GM13977 (cell line): ENCODE measurements at regions not wholly inside any gene's neighbourhood (a gene's known extent, or its start where the extent isn't known, plus 50 kb on each side); places are given as distances from the start of the nearest gene placed in this dataset.

ENCODE experiments used
- DNase-seq: peaks from one replicate; pipeline ENCODE4 v3.0.0; 2012; ENCODE audit warnings: low spot score
- in situ Hi-C: fragments of 300-500 bp; cut with MboI; formaldehyde crosslinking; loops from one replicate; pipeline ENCODE4 v1.12.0; 2022; ENCODE audit warnings: low sequenced_read_pairs, low pct_unique_long_range_greater_than_20kb, mixed read lengths, inconsistent platforms; ENCODE audit not compliant: unreplicated experiment
- TF ChIP-seq, protein P1 (sequence below): IDR thresholded peaks from 2 replicates; pipeline ENCODE4 v1.5.1; 2012; ENCODE audit warnings: mild to moderate bottlenecking, control low read depth; ENCODE audit not compliant: insufficient read depth; ENCODE audit errors: extremely low read depth, missing control alignments

- DNase-seq: peak; percentile 7
- in situ Hi-C loops: no loop called here
- TF ChIP-seq, protein P1, sequence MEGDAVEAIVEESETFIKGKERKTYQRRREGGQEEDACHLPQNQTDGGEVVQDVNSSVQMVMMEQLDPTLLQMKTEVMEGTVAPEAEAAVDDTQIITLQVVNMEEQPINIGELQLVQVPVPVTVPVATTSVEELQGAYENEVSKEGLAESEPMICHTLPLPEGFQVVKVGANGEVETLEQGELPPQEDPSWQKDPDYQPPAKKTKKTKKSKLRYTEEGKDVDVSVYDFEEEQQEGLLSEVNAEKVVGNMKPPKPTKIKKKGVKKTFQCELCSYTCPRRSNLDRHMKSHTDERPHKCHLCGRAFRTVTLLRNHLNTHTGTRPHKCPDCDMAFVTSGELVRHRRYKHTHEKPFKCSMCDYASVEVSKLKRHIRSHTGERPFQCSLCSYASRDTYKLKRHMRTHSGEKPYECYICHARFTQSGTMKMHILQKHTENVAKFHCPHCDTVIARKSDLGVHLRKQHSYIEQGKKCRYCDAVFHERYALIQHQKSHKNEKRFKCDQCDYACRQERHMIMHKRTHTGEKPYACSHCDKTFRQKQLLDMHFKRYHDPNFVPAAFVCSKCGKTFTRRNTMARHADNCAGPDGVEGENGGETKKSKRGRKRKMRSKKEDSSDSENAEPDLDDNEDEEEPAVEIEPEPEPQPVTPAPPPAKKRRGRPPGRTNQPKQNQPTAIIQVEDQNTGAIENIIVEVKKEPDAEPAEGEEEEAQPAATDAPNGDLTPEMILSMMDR: no peak
Measured at GRCh38 chr2:3101016-3101942, 276.3 kb downstream of the EIPR1 start.

- TF ChIP-seq, protein P1: no peak
- DNase-seq: peak; percentile 7
- in situ Hi-C loops: no loop called here
Measured at GRCh38 chr2:3100386-3100785, 277.2 kb downstream of the EIPR1 start.

GRCh38 chr2:3099860-3100234 is 277.8 kb downstream of the EIPR1 start:
- TF ChIP-seq, protein P1: no peak
- in situ Hi-C loops: no loop called here
- no peak for DNase-seq

- TF ChIP-seq, protein P1: no peak
- peak; percentile 6 for DNase-seq
- in situ Hi-C loops: no loop called here
Measured at GRCh38 chr2:3099145-3099859, 278.3 kb downstream of the EIPR1 start.

- in situ Hi-C loops: no loop called here
Measured at GRCh38 chr2:3098231-3098630, 279.4 kb downstream of the EIPR1 start.

GRCh38 chr2:3097804-3098203 is 279.8 kb downstream of the EIPR1 start:
- TF ChIP-seq, protein P1: no peak
- no peak for DNase-seq
- in situ Hi-C loops: no loop called here

More at GRCh38 chr2:3098231-3098630, 279.4 kb downstream of the EIPR1 start:
- TF ChIP-seq, protein P1: no peak
- no peak for DNase-seq
